RKO (cell line): ENCODE measurements at regions not wholly inside any gene's neighbourhood (a gene's known extent, or its start where the extent isn't known, plus 50 kb on each side); places are given as distances from the start of the nearest gene placed in this dataset.
A peak's percentile ranks its signal among the peaks of the same experiment; 100 is the strongest.
"Not testable (repeated sequence)": the region's sequence is repeated elsewhere in the genome, so short reads cannot be mapped to it uniquely, and the experiment has no call there.

Experiments used
- DNase-seq: peaks from one replicate; pipeline ENCODE4 v3.0.0-alpha.2; 2016; ENCODE audit warnings: low spot score

GRCh38 chr11:28899706-28900105 is 791.5 kb downstream of the METTL15 start:
- no peak for DNase-seq

- not testable (repeated sequence) for DNase-seq
These were observed 782.4 kb downstream of the METTL15 start for GRCh38 chr11:28890601-28891040.

- DNase-seq: no peak
These were observed 779.5 kb downstream of the METTL15 start for GRCh38 chr11:28887681-28888080.

DNA sequence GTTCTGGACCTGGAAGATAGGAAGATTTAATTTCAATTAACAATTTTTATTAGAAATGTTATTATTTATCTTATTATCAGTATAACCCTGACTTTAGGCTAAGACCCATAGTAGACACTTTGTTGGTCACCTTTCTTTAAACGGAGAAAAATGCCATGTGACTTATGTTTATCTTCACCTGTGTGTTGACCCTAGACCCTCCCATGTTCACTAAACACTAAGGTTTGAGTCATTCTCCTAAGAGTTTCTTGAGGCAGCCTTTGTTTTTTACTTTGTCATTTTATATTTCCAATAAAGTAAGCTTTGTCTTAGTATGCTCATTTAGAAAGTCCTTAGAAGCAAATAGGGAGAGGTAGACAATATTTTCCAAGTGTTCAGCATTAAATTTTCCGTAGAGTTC is 771.7 kb downstream of the METTL15 start:
- DNase-seq: no peak

GRCh38 chr11:28878025-28878424 is 769.8 kb downstream of the METTL15 start:
- DNase-seq: no peak

DNA sequence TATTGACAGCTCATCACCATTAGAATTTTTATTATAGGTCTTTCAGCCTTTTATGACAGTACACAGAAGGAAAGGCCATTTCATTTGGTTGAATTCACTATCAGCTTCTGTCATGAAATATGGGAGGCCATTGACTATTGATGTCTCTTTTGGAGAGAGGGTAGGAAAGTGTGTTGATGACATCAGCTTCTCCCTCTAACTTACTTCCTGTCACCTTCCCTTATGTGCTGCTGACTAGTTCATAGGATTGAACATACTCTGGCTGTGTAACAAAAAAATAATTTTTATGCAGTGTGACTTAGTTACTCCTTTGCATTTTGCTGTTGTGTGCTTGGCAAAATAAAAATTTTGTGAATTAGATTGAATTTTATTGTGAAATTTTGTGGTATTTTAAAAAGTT is 769.2 kb downstream of the METTL15 start:
- no peak for DNase-seq

DNA sequence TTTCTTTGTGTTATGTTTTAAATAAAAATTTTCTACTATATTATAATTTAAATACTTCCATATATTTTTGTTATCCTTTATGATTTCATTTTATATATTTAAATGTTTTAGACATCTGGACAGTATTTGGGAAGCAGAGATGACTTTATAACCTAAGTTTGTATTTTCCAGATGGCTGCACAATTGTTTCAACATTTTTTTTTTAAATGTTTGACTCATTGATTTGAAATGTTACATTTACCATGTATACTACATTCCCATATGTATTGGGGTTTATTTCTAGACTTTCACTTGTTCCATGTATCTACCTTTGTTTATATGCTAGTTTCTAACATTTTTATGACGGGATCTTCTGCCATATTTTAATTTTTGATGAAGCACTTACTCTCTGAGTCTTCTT is 766.5 kb downstream of the METTL15 start:
- no peak for DNase-seq

- DNase-seq: no peak
These were observed 762.9 kb downstream of the METTL15 start for GRCh38 chr11:28871090-28871489.

DNA sequence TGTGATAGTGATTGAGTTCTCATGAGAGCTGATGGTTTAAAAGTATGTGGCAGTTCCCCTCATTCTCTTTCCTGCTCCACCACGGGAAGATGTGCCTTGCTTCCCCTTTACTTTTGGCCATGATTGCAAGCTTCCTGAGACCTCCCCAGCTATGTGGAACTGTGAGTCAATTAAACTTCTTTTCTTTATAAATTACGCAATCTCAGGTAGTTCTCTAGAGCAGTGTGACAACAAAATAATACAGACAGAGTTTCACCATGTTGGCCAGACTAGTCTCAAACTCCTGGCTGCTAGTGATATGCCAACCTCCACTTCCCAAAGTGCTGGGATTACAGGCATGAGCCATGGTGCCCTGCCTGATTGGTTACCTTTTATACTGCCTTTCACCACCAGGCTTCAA is 755.2 kb downstream of the METTL15 start:
- no peak for DNase-seq

- peak; percentile 51 for DNase-seq
These were observed 752.7 kb downstream of the METTL15 start for GRCh38 chr11:28860893-28861292.

DNA sequence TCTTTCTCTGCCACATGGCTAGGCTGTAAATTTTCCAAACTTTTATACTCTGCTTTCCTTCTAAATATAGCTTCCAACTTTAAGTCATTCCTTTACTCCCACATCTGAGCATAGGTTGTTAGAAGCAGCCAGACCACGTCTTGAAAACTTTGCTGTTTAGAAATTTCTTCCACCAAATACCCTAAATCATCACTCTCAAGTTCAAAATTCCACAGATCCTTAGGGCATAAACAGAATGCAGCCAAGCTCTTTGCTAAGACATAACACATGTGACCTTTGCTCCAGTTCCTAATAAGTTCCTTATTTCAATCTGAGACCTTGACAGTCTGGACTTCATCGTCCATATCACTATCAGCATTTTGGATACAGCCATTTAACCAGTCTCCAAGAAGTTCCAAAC is 749.9 kb downstream of the METTL15 start:
- DNase-seq: no peak

DNA sequence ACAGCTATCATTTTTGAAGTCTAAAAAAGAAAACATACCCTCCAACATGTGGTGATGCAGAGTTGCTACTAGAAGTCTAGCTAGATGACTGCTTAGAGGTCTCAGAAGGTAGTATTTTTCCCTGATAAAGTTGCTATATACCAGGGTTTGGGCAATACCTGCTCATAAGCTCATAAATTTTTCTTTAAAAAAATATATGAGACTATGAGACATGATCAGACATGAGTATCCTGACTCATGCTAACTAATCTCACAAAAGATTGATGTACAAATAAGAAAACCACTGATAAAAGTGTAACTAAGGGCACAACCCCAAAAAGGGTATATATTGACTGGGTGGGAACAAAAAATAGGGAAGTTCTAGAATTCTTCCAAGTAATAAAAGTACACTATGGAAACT is 740.9 kb downstream of the METTL15 start:
- DNase-seq: no peak

DNA sequence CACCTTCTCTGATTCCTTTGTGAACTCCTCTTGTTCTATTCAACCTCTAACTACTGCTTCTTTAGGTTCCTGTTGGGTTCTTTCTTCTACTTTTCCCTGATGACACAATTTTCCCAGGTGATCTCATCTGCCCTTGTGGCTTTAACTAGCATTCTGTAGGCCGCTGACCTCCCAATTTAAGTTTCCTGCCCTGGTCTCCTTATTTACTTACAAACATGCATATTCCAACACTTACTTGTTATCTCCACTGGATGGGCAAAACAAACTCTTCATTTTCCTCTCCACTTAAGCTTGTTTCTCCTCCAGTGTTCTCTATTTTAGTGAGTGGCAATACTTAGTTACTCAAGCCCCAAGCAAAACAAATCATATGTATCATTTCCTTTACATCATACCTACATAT is 734.5 kb downstream of the METTL15 start:
- no peak for DNase-seq

GRCh38 chr11:28838741-28839140 is 730.6 kb downstream of the METTL15 start:
- no peak for DNase-seq

GRCh38 chr11:28837599-28837998 is 729.4 kb downstream of the METTL15 start:
- DNase-seq: no peak

DNA sequence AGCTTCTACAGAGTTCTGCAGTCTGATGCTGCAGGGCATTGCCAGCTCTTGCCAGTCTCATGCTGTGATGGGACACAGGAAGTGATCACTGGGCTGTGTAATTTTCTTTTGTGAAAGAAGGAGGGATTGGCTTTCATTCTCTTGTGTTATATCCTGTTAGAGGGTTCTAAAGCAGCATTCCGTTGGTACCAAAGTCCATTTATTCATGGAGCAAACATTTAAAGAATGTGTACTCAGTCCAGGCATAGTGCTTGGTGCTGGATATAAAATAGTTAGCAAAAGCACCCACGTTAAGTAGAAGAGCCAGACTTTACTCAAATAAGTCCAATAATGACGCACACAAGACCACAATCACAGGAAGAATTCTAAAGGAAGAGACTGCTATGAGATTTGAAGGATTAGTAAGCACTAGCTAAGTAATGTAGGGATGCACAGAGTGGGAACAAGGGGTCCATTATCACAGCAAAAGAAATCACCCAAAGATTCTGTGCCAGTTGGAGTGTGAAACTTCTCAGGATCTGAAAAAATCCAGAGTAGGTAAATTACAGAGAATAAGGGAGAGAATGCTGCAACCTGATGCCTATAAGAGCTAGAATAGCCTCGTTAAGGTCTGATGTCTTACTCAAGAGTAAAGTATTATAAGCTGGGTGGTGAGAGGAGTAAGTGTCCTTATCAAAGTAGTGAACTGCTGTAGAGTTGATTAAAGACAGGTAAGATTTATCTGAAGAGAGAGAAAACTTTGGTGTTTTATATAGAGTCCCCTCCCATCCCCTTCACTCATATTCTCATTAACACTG is 728.3 kb downstream of the METTL15 start:
- peak; percentile 1 for DNase-seq

DNA sequence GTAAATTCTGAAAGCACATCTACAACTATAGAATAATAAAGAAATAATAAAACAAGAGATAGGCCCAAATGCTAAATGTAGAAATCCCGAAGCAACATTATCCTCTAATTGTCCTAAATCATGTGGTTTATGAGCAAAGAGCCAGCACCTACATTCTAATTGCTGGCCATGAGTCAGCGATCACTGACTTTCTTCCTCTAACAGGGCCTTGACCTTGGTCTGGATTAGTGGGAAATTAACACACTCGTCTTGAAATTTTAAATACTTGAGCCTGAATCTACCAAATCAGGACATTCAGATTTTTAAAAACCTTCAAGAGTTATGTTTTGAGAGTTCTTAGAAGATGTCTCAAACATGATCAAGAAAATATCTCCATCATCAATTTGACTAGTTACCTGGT is 727.6 kb downstream of the METTL15 start:
- DNase-seq: no peak

DNA sequence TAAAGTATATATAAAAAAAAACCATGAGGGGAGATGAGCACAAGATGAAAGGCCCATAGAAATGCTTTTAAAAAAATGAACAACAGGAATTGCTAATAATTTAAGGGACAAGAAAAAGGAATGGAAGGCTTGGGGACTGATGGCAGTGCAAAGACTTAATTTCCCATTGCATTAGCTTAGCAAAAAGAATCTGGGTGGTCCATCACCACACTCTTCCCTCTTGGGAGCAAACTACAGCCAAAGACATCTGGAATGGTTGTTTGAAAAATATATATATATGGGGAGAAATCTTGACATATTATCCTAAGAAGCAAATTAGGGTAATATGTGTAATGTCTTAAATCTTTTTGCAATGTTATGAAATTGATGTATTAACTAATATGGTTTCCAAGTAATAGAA is 727.1 kb downstream of the METTL15 start:
- no peak for DNase-seq

- DNase-seq: no peak
These were observed 726.7 kb downstream of the METTL15 start for GRCh38 chr11:28834877-28835276.

GRCh38 chr11:28833670-28834069 is 725.5 kb downstream of the METTL15 start:
- DNase-seq: peak; percentile 26

DNA sequence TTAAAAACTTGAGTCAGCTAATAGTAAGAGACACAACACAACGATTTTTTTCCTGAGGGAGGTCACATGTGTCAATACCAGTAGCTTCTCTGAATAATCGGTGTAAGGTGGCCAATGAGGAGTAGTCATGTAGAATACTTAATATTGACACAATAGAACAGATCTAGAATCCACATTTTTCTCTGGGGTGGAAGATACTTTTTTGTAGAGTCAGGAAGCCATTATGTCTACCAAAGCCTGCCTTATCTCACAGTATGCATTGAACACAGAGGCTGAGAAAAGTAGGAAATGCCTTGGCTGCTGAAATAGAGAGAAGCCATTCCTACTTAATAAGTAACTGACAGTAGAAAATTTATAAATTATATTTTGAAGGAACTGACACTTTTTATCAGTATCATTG is 725.0 kb downstream of the METTL15 start:
- no peak for DNase-seq

DNA sequence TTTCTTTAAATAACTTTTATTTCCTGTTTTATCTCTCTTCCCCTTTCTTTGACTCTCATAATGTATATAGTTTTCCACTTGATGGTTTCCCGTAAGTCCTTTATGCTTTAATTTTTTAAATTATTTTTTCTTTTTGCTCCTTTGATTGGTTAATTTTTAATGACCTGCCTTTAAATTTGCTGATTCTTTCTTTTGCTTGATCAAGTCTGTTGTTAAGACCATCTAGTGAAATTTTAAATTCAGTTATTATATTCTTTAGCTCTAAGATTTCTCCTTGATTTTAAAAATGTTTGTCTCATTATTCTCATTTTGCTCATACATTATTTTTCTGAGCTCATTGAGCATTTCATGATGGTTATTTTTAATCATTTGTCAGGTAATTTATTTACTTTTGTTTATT is 718.6 kb downstream of the METTL15 start:
- DNase-seq: no peak

DNA sequence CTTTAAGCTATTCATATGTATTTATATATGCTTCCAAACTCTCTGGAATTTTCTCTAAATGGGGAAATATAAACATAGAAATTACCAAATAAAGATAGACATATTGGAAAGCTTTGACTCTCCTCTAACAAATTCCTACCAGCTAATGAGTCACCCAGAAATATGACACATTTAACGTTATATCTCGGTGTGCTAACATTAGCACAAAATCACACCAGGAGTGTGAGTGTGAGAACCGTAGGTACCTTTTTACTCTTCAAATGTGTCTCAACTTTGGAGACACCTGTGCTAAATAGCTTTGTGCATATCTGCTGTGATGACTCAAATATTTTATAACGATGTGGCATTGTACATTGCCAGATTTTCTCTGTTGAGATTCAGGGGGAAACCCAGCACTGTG is 714.4 kb downstream of the METTL15 start:
- peak; percentile 4 for DNase-seq

DNA sequence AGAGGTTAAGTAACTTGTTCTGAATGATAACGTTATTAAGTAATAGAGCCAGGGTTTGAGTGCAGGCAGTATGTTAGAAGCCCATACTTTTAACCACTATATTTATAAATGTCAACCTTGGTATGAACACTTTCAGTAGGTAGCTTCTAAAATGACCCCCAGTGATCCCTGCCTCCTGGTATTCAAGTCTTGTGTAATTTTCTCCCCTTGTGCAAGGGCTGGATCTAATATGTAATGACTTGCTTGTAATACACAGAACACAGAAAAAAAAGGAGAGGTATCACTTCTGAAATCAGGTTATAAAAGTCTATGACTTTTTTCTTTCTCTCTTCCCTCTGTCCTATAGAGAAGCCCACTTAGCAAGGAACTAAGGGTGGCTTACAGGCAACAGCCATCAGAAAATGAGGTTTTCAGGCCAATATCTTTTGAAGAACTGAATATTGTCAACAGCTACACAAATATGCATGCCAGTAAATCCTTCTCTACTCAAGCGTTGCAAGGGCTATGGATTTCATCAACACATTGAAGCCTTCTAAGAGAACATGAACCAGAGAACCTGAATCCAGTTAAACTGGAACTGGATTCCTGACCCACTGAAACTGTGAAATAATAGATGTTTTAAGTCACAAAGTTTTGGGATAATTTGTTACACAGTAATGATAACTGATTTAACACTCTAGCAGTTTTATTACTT is 712.3 kb downstream of the METTL15 start:
- no peak for DNase-seq
